H1 (cell line): ENCODE measurements at regions not wholly inside any gene's neighbourhood (a gene's known extent, or its start where the extent isn't known, plus 50 kb on each side); places are given as distances from the start of the nearest gene placed in this dataset.

Experiments
- CTCF ChIA-PET: fragments of 300-600 bp; sonication (Branson Sonifier 250); formaldehyde crosslinking; loops from one replicate; lab custom pipeline; 2021; ENCODE audit not compliant: partially characterized antibody; lab: Charles Lee
- POLR2A ChIA-PET: fragments of 300-600 bp; sonication (Branson Sonifier 250); formaldehyde crosslinking; loops from one replicate; lab custom pipeline; 2021; ENCODE audit warnings: inconsistent platforms; ENCODE audit not compliant: partially characterized antibody; lab: Charles Lee
- DNase-seq, 2 experiments: peaks; one replicate each; pipeline versions ENCODE4 v3.0.0 to v3.0.0-alpha.2; 2010 to 2022; ENCODE audit warnings: low spot score in 2 of 2, low read depth in 1 of 2, mixed read lengths in 1 of 2
- FAIRE-seq: peaks from 2 replicates; lab custom pipeline; 2011; peaks lifted over from hg19 to GRCh38; lab: Jason Lieb, UNC
- H2AFZ ChIP-seq: 2 replicates; pipeline ENCODE4 v1.8.1; 2012; ENCODE audit warnings: low read length, inconsistent platforms
- H2AK5ac ChIP-seq: 2 replicates; pipeline ENCODE4 v1.6.1; 2013; ENCODE audit warnings: low read depth, low read length
- H2BK120ac ChIP-seq: replicated peaks from 2 replicates; pipeline ENCODE3; 2013; ENCODE audit warnings: low read depth, low read length, inconsistent platforms
- H2BK12ac ChIP-seq: 2 replicates; pipeline ENCODE4 v1.6.1; 2013; ENCODE audit warnings: low read depth, low read length
- H2BK15ac ChIP-seq: 2 replicates; pipeline ENCODE4 v1.6.1; 2013; ENCODE audit warnings: low read length
- H2BK20ac ChIP-seq: 2 replicates; pipeline ENCODE4 v1.6.1; 2013; ENCODE audit warnings: low read length
- H2BK5ac ChIP-seq: 2 replicates; pipeline ENCODE4 v1.6.1; 2013; ENCODE audit warnings: low read depth, low read length
- H3K14ac ChIP-seq: 2 replicates; pipeline ENCODE4 v1.6.1; 2013; ENCODE audit warnings: inconsistent platforms; ENCODE audit not compliant: insufficient read length
- H3K18ac ChIP-seq: 2 replicates; pipeline ENCODE4 v1.6.1; 2013; ENCODE audit warnings: low read length; ENCODE audit errors: extremely low read depth
- H3K23ac ChIP-seq: 2 replicates; pipeline ENCODE4 v1.6.1; 2013; ENCODE audit warnings: inconsistent platforms; ENCODE audit not compliant: insufficient read length
- H3K23me2 ChIP-seq: 2 replicates; pipeline ENCODE4 v1.6.1; 2013; ENCODE audit warnings: low read depth, low read length
- H3K27ac ChIP-seq: 2 replicates; pipeline ENCODE4 v1.6.1; 2011; ENCODE audit warnings: low read depth, low read length, inconsistent platforms
- H3K27me3 ChIP-seq, 4 experiments: replicated peaks in 1 of 4; 1 replicate in 1 of 4; 2 replicates in 3 of 4; pipeline versions ENCODE4 v1.6.1 to v1.8.1; 2011 to 2013; ENCODE audit warnings: low read length in 3 of 4, mild to moderate bottlenecking in 3 of 4, inconsistent platforms in 2 of 4, mixed read lengths in 2 of 4, moderate library complexity in 1 of 4; ENCODE audit not compliant: control insufficient read depth in 3 of 4, insufficient read depth in 3 of 4; ENCODE audit errors: extremely low read depth in 1 of 4
- H3K36me3 ChIP-seq, 4 experiments: 2 replicates each; pipeline versions ENCODE4 v1.6.1 to v1.8.1; 2011 to 2013; ENCODE audit warnings: mild to moderate bottlenecking in 4 of 4, low read length in 3 of 4, moderate library complexity in 2 of 4, control low read depth in 1 of 4, inconsistent platforms in 1 of 4; ENCODE audit not compliant: insufficient read depth in 4 of 4, control insufficient read depth in 2 of 4
- H3K4ac ChIP-seq: replicated peaks from 2 replicates; pipeline ENCODE3; 2013; ENCODE audit warnings: low read length, low read depth, mixed read lengths, inconsistent platforms; ENCODE audit not compliant: insufficient read length
- H3K4me1 ChIP-seq, 4 experiments: replicated peaks in 1 of 4; 1 replicate in 1 of 4; 2 replicates in 3 of 4; pipeline versions ENCODE4 v1.6.1 to v1.8.1; 2011 to 2013; ENCODE audit warnings: low read length in 3 of 4, inconsistent platforms in 2 of 4, mixed read lengths in 1 of 4; ENCODE audit not compliant: insufficient read depth in 4 of 4, control insufficient read depth in 3 of 4
- H3K4me2 ChIP-seq, 2 experiments: 2 replicates each; pipeline versions ENCODE4 v1.6.1 to v1.8.1; 2011 to 2013; ENCODE audit warnings: low read depth in 2 of 2, low read length in 2 of 2, control low read depth in 1 of 2, inconsistent platforms in 1 of 2, mild to moderate bottlenecking in 1 of 2; ENCODE audit not compliant: insufficient read depth in 1 of 2
- H3K4me3 ChIP-seq, 4 experiments: fragments of 200-600, 300-600 bp in 1 of 4; sonication (generic), shearing (Covaris generic), sonication (Bioruptor Twin) in 1 of 4; 2 replicates each; pipeline versions ENCODE4 v1.5.1 to v1.8.1; 2011 to 2016; ENCODE audit warnings: low read length in 4 of 4, low read depth in 3 of 4, control low read depth in 2 of 4, inconsistent platforms in 2 of 4, mild to moderate bottlenecking in 2 of 4, mixed read lengths in 1 of 4, moderate library complexity in 1 of 4; ENCODE audit not compliant: insufficient read depth in 2 of 4; ENCODE audit errors: extremely low read depth in 1 of 4
- H3K56ac ChIP-seq: replicated peaks from 2 replicates; pipeline ENCODE3; 2013; ENCODE audit warnings: low read depth, mild to moderate bottlenecking, mixed read lengths, low read length, inconsistent platforms; ENCODE audit not compliant: insufficient read length
- H3K79me1 ChIP-seq: 2 replicates; pipeline ENCODE4 v1.6.1; 2013; ENCODE audit warnings: low read depth, low read length, control low read depth
- H3K79me2 ChIP-seq, 2 experiments: 2 replicates each; pipeline versions ENCODE4 v1.6.1 to v1.8.1; 2012 to 2013; ENCODE audit warnings: low read length in 2 of 2, mild to moderate bottlenecking in 2 of 2, inconsistent platforms in 1 of 2; ENCODE audit not compliant: insufficient read depth in 2 of 2, control insufficient read depth in 1 of 2
- H3K9ac ChIP-seq, 4 experiments: replicated peaks in 1 of 4; 1 replicate in 1 of 4; 2 replicates in 3 of 4; pipeline versions ENCODE4 v1.6.1 to v1.8.1; 2011 to 2013; ENCODE audit warnings: low read depth in 3 of 4, low read length in 3 of 4, control low read depth in 2 of 4, mild to moderate bottlenecking in 2 of 4, moderate library complexity in 2 of 4, inconsistent platforms in 1 of 4; ENCODE audit errors: extremely low read depth in 1 of 4
- H3K9me3 ChIP-seq, 2 experiments: 2 replicates each; pipeline versions ENCODE4 v1.6.1 to v1.8.1; 2012 to 2013; ENCODE audit warnings: mild to moderate bottlenecking in 2 of 2, moderate library complexity in 2 of 2, control low read depth in 1 of 2, inconsistent platforms in 1 of 2, low read depth in 1 of 2, low read length in 1 of 2, mixed read lengths in 1 of 2; ENCODE audit not compliant: insufficient read depth in 2 of 2
- H4K20me1 ChIP-seq, 2 experiments: replicated peaks in 1 of 2; 2 replicates each; pipeline versions ENCODE3 to v1.8.1; 2011 to 2013; ENCODE audit warnings: inconsistent platforms in 2 of 2, low read length in 2 of 2, mild to moderate bottlenecking in 1 of 2; ENCODE audit not compliant: insufficient read depth in 2 of 2, control insufficient read depth in 1 of 2
- H4K5ac ChIP-seq: 2 replicates; pipeline ENCODE4 v1.6.1; 2013; ENCODE audit warnings: low read length, low read depth, mixed read lengths, inconsistent platforms; ENCODE audit not compliant: insufficient read length
- H4K8ac ChIP-seq: 2 replicates; pipeline ENCODE4 v1.8.0; 2013; ENCODE audit warnings: mild to moderate bottlenecking, moderate library complexity, low read length, inconsistent platforms; ENCODE audit not compliant: insufficient read depth; ENCODE audit errors: extremely low read depth
- H4K91ac ChIP-seq: replicated peaks from 2 replicates; pipeline ENCODE3; 2013; ENCODE audit warnings: low read length, mixed read lengths, inconsistent platforms; ENCODE audit not compliant: insufficient read length
- RNF2 ChIP-seq: fragments of 200-900, 300-1000 bp; sonication (generic); IDR thresholded peaks from 2 replicates; pipeline ENCODE4 v1.7.1; 2016; ENCODE audit warnings: borderline replicate concordance, low read depth, mild to moderate bottlenecking, antibody characterized with exemption, low read length; ENCODE audit not compliant: poor library complexity, severe bottlenecking; ENCODE audit errors: missing control alignments
- WGBS, 2 experiments: shearing (Covaris generic) in 1 of 2; methylation state at CpG; one replicate each; pipeline versions ENCODE4 v1.1.6 to v1.1.7; 2013 to 2015; ENCODE audit warnings: low lambda C conversion rate in 2 of 2, mixed read lengths in 2 of 2, inconsistent platforms in 1 of 2, low coverage in 1 of 2, missing lambda C conversion rate in 1 of 2; ENCODE audit not compliant: insufficient replicate concordance in 2 of 2, insufficient coverage in 1 of 2, insufficient read length in 1 of 2; ENCODE audit errors: extremely low coverage in 1 of 2, missing lambda C conversion rate in 1 of 2; 5-methylcytosine and 5-hydroxymethylcytosine counted together

GRCh38 chr1:182238421-182238820 lies 153.2 kb downstream of the GLUL start:
- H2BK120ac ChIP-seq: no peak overlapping the region
- no peak overlapping the region for H3K56ac ChIP-seq
- H3K9me3 ChIP-seq: no peaks in the 10 kb centered on the region
- 100% methylated on average over 1 of the region's 1 CpG; no CpG with 5 or more reads in 1 of the 2 experiments for WGBS, 2 experiments
- no peak overlapping the region for H2BK15ac ChIP-seq
- no peaks in the 10 kb centered on the region for H3K4me1 ChIP-seq
- H2AK5ac ChIP-seq: no peak overlapping the region
- TF ChIP-seq RNF2: no peak
- H3K23me2 ChIP-seq: peaks cover 6% of the 10 kb centered on the region; the same call in 1 of the 2 replicates
- DNase-seq (no peak), FAIRE-seq (no peak)
- POLR2A ChIA-PET: no interaction called here
- no peak overlapping the region for H3K4me3 ChIP-seq
- no peaks in the 10 kb centered on the region for H3K27me3 ChIP-seq
- no peak overlapping the region for H4K91ac ChIP-seq
- H2BK5ac ChIP-seq: no peak overlapping the region
- H3K79me1 ChIP-seq: no peaks in the 10 kb centered on the region
- no peak overlapping the region for H2AFZ ChIP-seq
- CTCF ChIA-PET: no interaction called here
- no peaks in the 10 kb centered on the region for H3K36me3 ChIP-seq
- H3K14ac ChIP-seq: no peak overlapping the region
- no peaks in the 10 kb centered on the region for H3K79me2 ChIP-seq
- H3K18ac ChIP-seq: no peak overlapping the region
- H3K27ac ChIP-seq: no peak overlapping the region
- H2BK20ac ChIP-seq: no peak overlapping the region
- H4K5ac ChIP-seq: no peak overlapping the region
- H3K9ac ChIP-seq: no peak overlapping the region
- no peaks in the 10 kb centered on the region for H4K20me1 ChIP-seq
- H4K8ac ChIP-seq: no peak overlapping the region
- H2BK12ac ChIP-seq: no peak overlapping the region
- H3K4ac ChIP-seq: no peak overlapping the region
- H3K4me2 ChIP-seq: no peak overlapping the region
- H3K23ac ChIP-seq: no peak overlapping the region
